ENCODE measurements at regions not wholly inside any gene's neighbourhood (a gene's known extent, or its start where the extent isn't known, plus 50 kb on each side); places are given as distances from the start of the nearest gene placed in this dataset.

DNA sequence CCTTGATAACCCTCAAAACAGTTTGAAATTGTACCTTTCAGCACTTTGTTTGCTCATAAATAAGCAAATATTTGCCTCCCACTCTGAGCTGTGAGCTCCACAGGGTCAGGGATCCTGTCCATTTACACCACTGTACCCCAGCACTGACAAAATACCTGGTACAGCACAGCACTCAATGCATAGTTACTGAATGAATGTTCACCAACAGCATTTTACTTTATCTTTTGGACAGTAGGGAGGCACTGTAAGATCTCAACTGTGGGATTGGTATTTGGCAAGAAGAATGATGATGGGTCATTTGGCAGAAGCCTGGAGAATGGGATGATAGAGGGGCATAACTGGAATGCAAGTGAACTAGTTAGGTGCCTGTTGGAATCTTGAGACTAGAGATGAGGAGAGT, 127.2 kb upstream of the ARGLU1 start:
- no peak for DNase-seq

GRCh38 chr13:106691861-106692260, 123.9 kb upstream of the ARGLU1 start:
- no peak for DNase-seq

- no peak for DNase-seq
Measured at GRCh38 chr13:106691341-106691740, 123.4 kb upstream of the ARGLU1 start.

DNA sequence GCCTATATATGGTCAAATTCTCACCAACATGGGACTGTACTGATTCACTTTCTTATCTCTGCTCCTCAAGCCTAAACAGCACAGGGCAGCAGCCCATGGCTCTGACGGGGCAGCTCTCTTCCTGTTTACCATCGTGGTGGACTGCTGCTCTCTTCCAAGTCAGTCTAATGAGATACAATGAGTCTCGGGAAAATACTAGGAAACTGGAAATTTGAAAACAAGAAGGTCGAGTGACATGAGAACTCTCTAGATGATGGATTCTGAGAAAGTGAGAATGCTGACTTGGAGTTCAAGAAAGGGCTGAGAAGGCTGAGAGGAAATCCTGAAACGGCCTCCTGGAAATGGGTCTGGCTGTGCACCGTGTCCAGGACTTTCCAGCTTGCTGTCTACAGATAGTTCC, 122.8 kb upstream of the ARGLU1 start:
- no peak for DNase-seq

GRCh38 chr13:106689906-106690305, 122.0 kb upstream of the ARGLU1 start:
- DNase-seq = no peak

DNA sequence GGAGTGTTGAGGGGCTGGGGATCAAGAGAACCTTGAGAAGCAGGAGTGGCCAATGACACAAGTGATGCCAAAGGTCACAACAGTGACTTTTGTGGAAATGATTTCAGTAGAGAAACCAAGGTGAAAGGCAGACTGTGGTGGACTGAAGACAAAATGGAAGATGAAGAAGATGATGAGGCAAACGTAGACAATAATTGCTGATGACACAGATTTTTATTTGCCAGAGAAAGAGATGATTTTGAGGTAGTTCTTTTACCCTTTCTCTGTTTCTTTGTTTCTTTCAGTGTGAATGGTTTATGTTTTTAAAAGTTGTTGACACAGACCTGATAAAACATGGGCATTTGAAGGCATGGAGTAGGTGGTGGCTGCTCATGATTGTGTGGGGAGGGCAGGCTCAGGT, 121.0 kb upstream of the ARGLU1 start:
- DNase-seq = no peak

- DNase-seq = no peak
Measured at GRCh38 chr13:106686163-106686562, 118.2 kb upstream of the ARGLU1 start.

DNA sequence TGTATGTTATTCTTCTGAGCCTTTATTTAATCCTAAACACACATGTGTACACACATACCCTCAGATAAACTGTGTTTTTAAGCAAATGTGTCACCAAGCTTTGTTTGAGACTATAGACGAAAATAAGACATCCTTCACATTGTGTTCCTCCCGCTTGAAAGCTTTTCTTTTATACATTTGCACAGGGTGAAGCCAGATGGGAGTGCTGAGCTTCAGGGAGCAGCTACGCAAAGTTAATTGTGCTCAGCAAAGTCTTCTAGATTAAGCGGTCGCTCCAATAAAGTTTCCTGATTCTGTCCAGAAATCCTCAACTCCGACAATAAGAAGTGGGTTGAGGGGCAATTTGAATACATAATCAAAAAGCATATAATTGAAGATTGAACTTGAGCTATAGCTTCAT, 117.2 kb upstream of the ARGLU1 start:
- no peak for DNase-seq

GRCh38 chr13:106683918-106684317, 116.0 kb upstream of the ARGLU1 start:
- DNase-seq = no peak

GRCh38 chr13:106683179-106683578, 115.2 kb upstream of the ARGLU1 start:
- peak in 14 of 56 donors; percentile 4 to 59 (median 15) for DNase-seq

GRCh38 chr13:106681997-106682396, 114.1 kb upstream of the ARGLU1 start:
- peak in 2 of 56 donors; percentile 6 to 7 for DNase-seq

DNA sequence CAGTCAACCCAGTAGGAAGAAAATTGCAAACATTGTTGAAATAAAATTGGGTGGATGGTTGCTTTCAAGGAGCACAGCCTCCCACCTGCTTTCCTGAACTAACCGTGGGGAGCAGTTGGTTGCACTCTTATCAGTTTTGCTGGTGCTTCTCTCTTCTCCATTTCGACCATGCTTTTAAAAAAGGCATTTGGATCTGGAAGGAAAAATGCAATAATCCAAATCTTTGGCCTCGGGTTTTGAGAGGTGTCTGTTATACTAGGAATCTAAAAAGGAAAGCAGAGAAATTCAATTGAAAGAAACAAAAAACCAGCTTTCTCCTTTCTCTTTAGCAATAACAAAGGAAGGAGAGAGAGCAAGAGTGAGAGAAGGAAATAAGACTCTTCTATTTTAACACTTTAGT, 113.6 kb upstream of the ARGLU1 start:
- DNase-seq = peak in 1 of 56 donors; percentile 38

GRCh38 chr13:106680796-106681472, 113.0 kb upstream of the ARGLU1 start:
- peak in 29 of 56 donors; percentile 5 to 56 (median 28) for DNase-seq

- DNase-seq = no peak
Measured at GRCh38 chr13:106678646-106679418, 110.9 kb upstream of the ARGLU1 start.

DNA sequence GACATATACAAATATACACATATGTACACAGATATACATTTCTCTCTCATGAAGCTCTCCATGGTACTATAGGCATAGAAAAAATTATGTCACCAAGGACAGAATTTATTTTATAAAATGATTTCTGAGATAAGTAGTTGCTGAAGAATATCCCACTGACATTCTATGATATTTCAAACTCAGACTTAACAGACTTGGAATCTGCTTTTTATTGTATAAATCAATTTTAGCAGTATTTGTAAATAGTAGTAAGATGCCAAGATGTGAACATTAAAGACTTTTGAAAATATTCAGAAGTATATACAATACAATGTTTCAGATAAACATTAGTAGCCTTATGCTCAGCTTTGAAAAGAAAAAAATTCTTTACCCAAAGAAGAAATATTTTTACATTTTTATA, 107.4 kb upstream of the ARGLU1 start:
- DNase-seq = no peak

DNA sequence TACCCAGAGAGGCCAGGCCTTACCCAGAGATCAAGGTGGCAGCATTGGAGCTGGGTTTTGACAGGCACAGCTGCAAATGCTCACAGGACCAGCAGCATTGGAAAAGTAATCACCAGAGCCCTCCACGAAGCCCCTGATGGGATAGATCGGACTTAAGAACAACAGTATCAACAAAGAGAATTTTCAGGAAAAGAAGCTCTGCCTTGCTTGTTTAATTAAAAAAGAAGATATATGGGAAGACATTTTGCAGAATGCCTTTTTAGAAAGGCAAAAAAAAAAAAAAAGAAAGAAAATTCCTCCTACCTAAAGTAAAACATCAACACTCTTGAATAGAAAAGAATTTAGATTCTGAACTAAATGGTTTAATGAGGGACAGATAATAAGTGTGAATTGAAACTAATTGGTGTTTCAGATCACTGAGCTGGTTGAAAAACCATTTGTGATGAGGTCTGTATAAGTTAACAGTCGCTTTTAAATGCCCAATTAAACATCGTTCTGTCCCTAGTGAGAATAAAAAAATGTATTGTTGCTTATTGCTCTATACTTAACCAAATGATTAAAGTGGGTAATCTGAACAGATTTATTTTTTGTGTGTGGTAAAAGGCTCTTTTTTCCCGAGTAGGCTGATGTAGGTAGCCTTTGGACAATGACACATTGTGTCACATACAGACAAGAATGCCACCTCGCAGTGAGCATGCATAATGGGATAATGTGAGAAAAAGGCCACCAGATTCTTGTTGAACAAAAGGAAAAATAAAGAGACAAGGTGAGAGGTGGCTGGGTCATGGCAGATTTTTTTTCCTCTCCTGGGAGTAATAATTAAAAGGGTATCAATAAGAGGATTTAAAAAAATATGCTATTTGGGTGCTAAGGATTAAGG, 93.0 kb upstream of the ARGLU1 start:
- no peak for DNase-seq

- DNase-seq = no peak
Measured at GRCh38 chr13:106657104-106657503, 89.2 kb upstream of the ARGLU1 start.

GRCh38 chr13:106656186-106656585, 88.2 kb upstream of the ARGLU1 start:
- no peak for DNase-seq

DNA sequence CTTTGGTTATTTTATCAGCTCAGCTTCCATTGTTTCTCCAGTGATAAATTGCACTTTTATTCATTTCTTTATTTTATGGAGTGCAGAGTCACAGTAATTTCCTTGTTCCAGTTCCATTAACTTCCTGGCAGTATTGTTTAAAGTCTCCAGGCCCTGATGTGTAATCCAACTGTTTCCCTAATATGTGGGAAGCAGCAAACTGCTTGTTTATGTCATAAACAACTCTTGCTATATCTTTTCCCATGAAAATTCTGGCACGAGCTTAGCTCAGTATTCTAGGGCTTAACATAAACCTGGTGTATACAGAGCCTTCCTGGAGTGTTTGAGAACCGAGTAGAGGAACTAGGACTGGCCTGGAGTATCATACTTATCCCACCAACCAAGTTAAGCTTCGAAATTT, 83.5 kb upstream of the ARGLU1 start:
- no peak for DNase-seq

DNA sequence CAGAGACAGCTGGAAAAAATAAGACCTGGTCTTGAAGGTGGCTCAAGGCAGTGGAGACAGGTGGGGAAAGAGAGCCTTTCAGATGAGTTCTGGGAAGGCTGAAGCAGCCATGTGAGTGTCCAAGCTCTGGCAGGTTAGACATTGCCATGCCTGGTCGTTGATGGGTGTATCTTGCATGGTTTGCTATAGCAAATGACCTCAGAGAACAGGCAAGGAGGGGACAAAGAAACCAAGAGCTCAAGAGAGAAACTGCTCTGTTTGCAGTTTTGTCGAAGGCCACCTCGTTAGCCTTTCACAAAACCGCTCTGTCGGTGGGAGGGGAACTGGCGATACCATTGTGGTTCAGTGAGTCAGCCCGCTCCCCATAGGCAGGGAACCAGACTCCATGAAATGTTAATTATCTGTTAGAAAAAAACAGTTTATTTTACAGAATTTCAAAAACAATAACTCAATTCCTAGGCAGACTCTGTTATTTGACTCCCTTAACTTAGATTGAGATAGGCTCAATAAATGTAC, 82.8 kb upstream of the ARGLU1 start:
- no peak for DNase-seq

DNA sequence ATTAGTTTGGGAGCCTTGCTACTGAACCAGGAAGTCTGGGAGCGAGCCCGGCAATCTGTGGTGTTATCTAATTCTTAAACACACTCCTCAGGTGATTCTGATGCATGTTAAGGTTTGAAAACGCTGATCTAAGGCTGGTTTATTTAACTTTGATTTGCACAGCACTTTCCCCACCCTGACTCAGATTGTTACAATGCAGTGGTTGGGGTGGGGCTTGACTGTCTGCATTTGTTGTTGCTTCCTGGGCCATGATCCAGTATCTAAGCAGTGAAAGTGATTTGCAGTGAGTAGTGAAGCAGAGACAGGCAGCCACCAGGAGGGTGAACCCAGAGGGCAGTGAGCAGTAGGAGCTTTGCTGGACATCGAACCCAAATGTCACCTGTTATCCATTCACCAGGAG, 81.6 kb upstream of the ARGLU1 start:
- no peak for DNase-seq

DNA sequence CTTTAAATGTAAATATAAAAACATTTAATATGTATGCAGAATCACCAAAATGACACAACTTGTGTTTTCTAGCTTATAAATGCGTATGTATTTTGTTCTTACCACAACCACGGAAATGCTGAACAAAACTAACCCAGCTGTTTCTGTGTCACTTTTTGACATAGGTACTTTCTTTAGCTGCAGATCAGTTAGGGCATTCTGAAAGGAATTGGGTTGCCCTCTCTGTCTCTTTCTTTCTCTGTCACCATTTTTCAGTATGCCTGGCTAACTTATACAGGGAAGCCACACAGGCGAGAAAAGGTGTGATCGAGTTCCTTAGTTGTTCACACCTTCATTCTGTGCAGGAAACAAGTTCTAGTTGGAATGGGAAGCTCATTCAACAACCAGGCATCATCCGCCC, 72.6 kb upstream of the ARGLU1 start:
- DNase-seq = no peak
